ENCODE measurements at regions not wholly inside any gene's neighbourhood (a gene's known extent, or its start where the extent isn't known, plus 50 kb on each side); places are given as distances from the start of the nearest gene placed in this dataset.

DNA sequence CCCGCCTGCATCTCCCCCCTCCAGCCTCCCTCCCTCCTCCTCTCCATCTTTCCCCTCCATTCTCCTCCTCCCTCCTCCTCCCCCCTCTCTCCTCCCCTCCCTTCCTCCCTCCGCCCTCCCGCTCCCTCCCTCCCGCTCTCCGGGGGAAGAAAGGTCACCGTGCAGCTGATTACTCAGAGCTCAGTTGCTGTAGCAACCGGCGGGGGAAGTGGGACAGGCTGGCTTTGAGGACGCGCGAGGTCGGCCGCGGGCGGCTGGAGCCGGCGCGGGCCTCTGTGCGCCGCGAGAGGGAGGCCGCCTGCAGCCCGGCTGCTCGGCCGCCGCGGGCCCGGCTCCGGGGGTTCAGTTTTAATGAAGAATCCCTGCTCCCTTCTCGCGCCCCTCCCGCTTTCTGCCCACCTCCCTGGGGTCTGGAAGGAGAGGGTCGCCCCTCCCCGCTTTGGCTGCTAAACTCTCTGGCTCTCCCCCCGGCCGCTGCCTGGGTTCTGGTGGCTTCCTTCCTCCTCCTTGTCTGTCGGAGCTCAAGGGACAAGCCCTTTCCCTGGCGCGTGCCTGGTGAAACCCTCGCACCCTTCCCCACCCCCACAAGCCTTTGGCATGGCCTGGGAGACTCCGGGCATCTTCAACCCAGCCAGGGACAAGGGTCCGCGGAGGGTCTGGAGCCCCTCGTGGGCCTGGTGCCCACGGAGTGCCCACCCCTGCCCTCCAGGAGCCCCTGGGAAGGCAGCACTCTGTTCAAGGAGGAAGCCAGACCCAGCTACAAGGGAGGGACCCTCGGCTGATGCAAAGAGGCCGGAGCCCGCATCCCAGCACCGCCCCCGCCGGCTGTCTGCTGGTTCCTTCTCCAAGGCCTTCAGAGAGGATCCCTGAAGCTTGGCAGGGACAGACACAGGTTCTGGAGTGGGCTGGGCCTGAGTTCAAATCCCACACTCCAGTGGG, 160.3 kb downstream of the C9orf50 start:
- H3K9me3 ChIP-seq (ENCODE audit: low read depth, low read length, poor library complexity, severe bottlenecking) = no peaks in the 10 kb centered on the region
- BruUV-seq (replicated peaks) = TSS peak; percentile 74
- no peaks in the 10 kb centered on the region for H3K36me3 ChIP-seq (ENCODE audit: insufficient read depth, low read length, poor library complexity, severe bottlenecking)
- CTCF ChIA-PET = interaction anchor here (0.6 to 0.9 kb wide), 2 partner anchors 329 to 643 kb away, joined by 4 to 5 read pairs; no protein-coding TSS in a partner anchor
- POLR2A ChIA-PET (ENCODE audit: low non-redundant PET) = interaction anchor here (0.6 kb wide), 2 partner anchors 23 to 340 kb away, joined by 6 to 7 read pairs; no protein-coding TSS in a partner anchor
- peak overlapping the region; percentile 90 for H3K27ac ChIP-seq (ENCODE audit: low read depth, low read length, poor library complexity, severe bottlenecking)
- DNase-seq (ENCODE audit: low spot score) = peak; percentile 98
- intact Hi-C loops (cut with micrococcal nuclease; ENCODE audit: unreplicated experiment) = no loop called here
- TF ChIP-seq EZH2 (IDR thresholded peaks at IDR 0.05; ENCODE audit: borderline replicate concordance, low read depth, low read length, poor library complexity, severe bottlenecking) = no peak
- TF ChIP-seq, protein P1, sequence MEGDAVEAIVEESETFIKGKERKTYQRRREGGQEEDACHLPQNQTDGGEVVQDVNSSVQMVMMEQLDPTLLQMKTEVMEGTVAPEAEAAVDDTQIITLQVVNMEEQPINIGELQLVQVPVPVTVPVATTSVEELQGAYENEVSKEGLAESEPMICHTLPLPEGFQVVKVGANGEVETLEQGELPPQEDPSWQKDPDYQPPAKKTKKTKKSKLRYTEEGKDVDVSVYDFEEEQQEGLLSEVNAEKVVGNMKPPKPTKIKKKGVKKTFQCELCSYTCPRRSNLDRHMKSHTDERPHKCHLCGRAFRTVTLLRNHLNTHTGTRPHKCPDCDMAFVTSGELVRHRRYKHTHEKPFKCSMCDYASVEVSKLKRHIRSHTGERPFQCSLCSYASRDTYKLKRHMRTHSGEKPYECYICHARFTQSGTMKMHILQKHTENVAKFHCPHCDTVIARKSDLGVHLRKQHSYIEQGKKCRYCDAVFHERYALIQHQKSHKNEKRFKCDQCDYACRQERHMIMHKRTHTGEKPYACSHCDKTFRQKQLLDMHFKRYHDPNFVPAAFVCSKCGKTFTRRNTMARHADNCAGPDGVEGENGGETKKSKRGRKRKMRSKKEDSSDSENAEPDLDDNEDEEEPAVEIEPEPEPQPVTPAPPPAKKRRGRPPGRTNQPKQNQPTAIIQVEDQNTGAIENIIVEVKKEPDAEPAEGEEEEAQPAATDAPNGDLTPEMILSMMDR (conservative IDR thresholded peaks at IDR 0.05; ENCODE audit: low read depth, low read length) = no peak
- no peaks in the 10 kb centered on the region for H3K27me3 ChIP-seq (replicated peaks; ENCODE audit: insufficient read depth, low read depth, low read length, poor library complexity)
- peaks cover 39% of the 10 kb centered on the region for H3K4me1 ChIP-seq (ENCODE audit: insufficient read depth, low read length, poor library complexity, severe bottlenecking)
- peak overlapping the region; percentile 38 for H3K4me3 ChIP-seq (ENCODE audit: low read depth, low read length, poor library complexity, severe bottlenecking)

DNA sequence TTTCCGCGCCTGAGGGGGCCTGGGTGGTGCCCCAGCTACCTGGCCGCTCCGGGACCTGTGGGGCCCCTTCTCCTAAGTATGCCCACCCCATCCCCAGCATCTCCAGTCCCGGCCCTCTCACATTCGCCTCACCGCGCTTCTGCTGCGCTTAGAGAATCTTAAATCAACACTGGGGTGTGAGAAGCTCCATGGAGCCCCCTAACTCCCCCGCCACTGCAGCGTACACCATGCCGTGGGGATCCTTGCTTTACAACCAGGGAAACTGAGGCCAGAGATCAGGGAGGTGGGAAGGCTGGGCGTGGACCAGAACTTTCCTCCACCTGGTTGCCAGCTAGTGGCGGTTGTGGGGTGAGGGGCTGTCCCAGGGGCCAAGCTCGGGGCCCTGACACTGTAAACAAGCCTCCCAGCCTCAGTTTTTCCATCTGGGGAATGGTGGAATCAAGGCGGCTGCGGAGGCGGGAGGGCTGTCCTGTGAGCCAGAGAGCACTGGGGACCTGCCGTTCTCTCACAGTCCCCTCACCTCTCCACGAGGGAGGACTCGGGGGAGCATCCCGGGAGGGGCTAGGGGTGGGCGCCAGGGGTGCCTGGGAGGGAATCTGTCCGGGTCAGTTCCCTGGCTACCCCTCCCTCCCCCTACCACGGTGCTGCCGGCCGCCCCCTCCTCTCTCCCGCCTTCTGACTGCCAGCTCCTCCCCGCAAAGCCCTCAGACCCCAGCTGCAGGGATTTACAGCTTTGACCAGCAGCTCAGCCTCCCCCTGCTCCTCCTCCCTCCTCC, 161.2 kb downstream of the C9orf50 start:
- H3K9me3 ChIP-seq (ENCODE audit: low read depth, low read length, poor library complexity, severe bottlenecking) = no peaks in the 10 kb centered on the region
- POLR2A ChIA-PET (ENCODE audit: low non-redundant PET) = no interaction called here
- H3K4me3 ChIP-seq (ENCODE audit: low read depth, low read length, poor library complexity, severe bottlenecking) = peak overlapping the region; percentile 38
- no peak for TF ChIP-seq EZH2 (IDR thresholded peaks at IDR 0.05; ENCODE audit: borderline replicate concordance, low read depth, low read length, poor library complexity, severe bottlenecking)
- TF ChIP-seq, protein P1 (conservative IDR thresholded peaks at IDR 0.05; ENCODE audit: low read depth, low read length) = no peak
- no TSS peak for BruUV-seq (replicated peaks)
- intact Hi-C loops (cut with micrococcal nuclease; ENCODE audit: unreplicated experiment) = no loop called here
- no peak for DNase-seq (ENCODE audit: low spot score)
- CTCF ChIA-PET = interaction anchor here (0.8 to 0.9 kb wide), 2 partner anchors 139 to 328 kb away, joined by 3 to 4 read pairs; no protein-coding TSS in a partner anchor
- no peaks in the 10 kb centered on the region for H3K36me3 ChIP-seq (ENCODE audit: insufficient read depth, low read length, poor library complexity, severe bottlenecking)
- H3K27ac ChIP-seq (ENCODE audit: low read depth, low read length, poor library complexity, severe bottlenecking) = peak overlapping the region; percentile 55
- H3K27me3 ChIP-seq (replicated peaks; ENCODE audit: insufficient read depth, low read depth, low read length, poor library complexity) = no peaks in the 10 kb centered on the region
- peaks cover 42% of the 10 kb centered on the region for H3K4me1 ChIP-seq (ENCODE audit: insufficient read depth, low read length, poor library complexity, severe bottlenecking)
